Calu3 (cell line): ENCODE measurements at regions not wholly inside any gene's neighbourhood (a gene's known extent, or its start where the extent isn't known, plus 50 kb on each side); places are given as distances from the start of the nearest gene placed in this dataset.

Experiments
- BruUV-seq: library from RNA; stranded (reverse); fragments of 400-500 nt; replicated peaks from 2 replicates; lab custom pipeline; 2021; lab: Mats Ljungman, UMichigan
- CTCF ChIA-PET: fragments of 300-600 bp; sonication (Branson Sonifier 250); formaldehyde crosslinking; loops from one replicate; lab custom pipeline; 2022; ENCODE audit warnings: antibody characterized with exemption; lab: Charles Lee
- DNase-seq: peaks from one replicate; pipeline ENCODE4 v3.0.0; 2022
- H3K27ac Mint-ChIP-seq: one replicate; pipeline ENCODE4 v1.8.0; 2022; ENCODE audit warnings: mixed read lengths; ENCODE audit not compliant: unreplicated experiment
- H3K27me3 Mint-ChIP-seq: one replicate; pipeline ENCODE4 v1.8.0; 2022; ENCODE audit warnings: mixed read lengths; ENCODE audit not compliant: unreplicated experiment
- H3K36me3 Mint-ChIP-seq: one replicate; pipeline ENCODE4 v1.8.0; 2022; ENCODE audit warnings: mild to moderate bottlenecking, moderate library complexity, mixed read lengths; ENCODE audit not compliant: insufficient read depth, unreplicated experiment
- H3K4me1 Mint-ChIP-seq: one replicate; pipeline ENCODE4 v1.8.0; 2022; ENCODE audit warnings: mild to moderate bottlenecking, low read depth, mixed read lengths; ENCODE audit not compliant: unreplicated experiment
- H3K4me3 Mint-ChIP-seq: one replicate; pipeline ENCODE4 v1.8.0; 2022; ENCODE audit warnings: mild to moderate bottlenecking, low read depth, moderate library complexity, mixed read lengths; ENCODE audit not compliant: unreplicated experiment
- H3K9me3 Mint-ChIP-seq: one replicate; pipeline ENCODE4 v1.8.0; 2022; ENCODE audit warnings: low read depth, mixed read lengths; ENCODE audit not compliant: unreplicated experiment
- intact Hi-C: fragments of 100-400 bp; cut with micrococcal nuclease; formaldehyde crosslinking; loops from one replicate; pipeline ENCODE4 v1.10.0; 2022; ENCODE audit not compliant: unreplicated experiment
- TF ChIP-seq, protein P1 (sequence below): fragments of 200-600 bp; IDR thresholded peaks from one replicate; pipeline ENCODE4 v1.8.0; 2022; ENCODE audit warnings: antibody characterized with exemption; ENCODE audit not compliant: unreplicated experiment

DNA sequence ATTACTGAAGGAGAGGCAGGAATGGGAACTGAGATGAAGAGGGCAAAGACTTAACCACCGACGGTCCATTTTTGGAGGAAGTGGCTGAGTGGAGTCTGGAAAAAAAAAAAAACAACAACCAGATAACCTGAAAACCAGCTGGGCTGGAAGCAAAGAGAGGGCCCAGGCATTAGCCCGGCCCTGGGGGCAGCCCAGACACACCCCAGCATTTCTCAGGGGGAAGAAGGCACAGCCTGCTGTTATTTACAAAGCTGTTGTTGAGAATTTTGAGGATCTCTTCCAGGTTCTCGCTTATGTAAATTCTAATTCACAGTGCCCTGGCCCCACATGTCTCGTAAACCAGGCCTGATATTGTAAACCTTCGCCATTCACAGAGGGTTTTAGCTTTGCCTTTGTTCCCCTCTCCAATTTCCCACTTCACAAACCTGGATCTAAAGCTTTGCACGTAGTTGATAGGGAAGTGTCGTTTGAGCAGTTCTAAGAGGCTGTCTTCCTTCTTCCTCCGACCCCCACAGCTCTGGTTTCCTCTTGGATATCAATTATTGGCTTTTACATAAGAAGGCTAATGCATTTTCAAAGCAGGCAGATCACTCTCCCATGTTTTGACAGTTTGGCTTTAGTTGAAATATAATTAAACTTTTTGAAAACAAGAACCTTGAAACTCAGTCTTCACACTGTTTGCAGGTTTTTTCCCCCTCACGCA, 161.8 kb upstream of the IRF2BP2 start:
- CTCF ChIA-PET, result interaction anchor here (0.9 kb wide), 1 partner anchor 160 kb away, joined by 3 read pairs; no protein-coding TSS in a partner anchor
- Mint-ChIP-seq H3K27ac (peak overlapping the region; percentile 93), H3K36me3 (peaks cover 6% of the 10 kb centered on the region), H3K9me3 (no peaks in the 10 kb centered on the region), H3K27me3 (no peaks in the 10 kb centered on the region), H3K4me3 (peak overlapping the region; percentile 34), H3K4me1 (peaks cover 32% of the 10 kb centered on the region)
- TF ChIP-seq, protein P1, sequence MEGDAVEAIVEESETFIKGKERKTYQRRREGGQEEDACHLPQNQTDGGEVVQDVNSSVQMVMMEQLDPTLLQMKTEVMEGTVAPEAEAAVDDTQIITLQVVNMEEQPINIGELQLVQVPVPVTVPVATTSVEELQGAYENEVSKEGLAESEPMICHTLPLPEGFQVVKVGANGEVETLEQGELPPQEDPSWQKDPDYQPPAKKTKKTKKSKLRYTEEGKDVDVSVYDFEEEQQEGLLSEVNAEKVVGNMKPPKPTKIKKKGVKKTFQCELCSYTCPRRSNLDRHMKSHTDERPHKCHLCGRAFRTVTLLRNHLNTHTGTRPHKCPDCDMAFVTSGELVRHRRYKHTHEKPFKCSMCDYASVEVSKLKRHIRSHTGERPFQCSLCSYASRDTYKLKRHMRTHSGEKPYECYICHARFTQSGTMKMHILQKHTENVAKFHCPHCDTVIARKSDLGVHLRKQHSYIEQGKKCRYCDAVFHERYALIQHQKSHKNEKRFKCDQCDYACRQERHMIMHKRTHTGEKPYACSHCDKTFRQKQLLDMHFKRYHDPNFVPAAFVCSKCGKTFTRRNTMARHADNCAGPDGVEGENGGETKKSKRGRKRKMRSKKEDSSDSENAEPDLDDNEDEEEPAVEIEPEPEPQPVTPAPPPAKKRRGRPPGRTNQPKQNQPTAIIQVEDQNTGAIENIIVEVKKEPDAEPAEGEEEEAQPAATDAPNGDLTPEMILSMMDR, result no peak
- intact Hi-C loops, result loop anchor here (2.0 to 5.0 kb wide), 5 partner anchors 47 to 269 kb away; partner anchors contain the start of gene IRF2BP2
- TSS peak; percentile 92 for BruUV-seq
- no peak for DNase-seq

DNA sequence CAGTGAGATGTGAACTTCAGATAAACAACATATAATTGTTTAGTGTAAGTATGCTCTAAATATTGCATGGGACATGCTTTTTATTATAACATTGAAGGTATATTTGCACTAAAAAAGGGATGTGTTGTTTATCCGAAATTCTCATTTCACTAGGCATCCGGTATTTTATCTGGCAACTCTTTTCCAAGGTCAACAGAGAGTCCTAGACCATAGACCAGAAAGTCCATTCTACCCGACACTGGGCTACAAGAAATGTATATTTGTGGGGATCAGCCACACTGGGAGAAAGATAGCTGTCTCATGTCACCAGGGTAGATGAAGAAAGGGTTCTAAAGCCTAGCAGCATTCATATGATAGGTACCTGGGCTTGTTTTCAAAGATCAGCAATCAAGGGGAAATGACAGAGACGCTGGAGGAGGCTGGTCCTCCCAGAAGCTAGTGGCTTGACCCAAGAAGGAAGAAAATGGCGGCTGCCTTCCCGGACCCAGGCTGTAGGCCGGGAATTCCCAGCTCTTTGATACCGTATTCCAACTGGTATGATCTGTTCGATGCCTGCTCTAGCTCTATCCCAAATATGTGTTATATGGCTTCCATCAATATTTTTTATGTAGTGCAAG, 161.1 kb upstream of the IRF2BP2 start:
- H3K27ac Mint-ChIP-seq, result peak overlapping the region; percentile 93
- no peak overlapping the region for H3K4me3 Mint-ChIP-seq
- peaks cover 6% of the 10 kb centered on the region for H3K36me3 Mint-ChIP-seq
- no peaks in the 10 kb centered on the region for H3K9me3 Mint-ChIP-seq
- H3K27me3 Mint-ChIP-seq, result no peaks in the 10 kb centered on the region
- peaks cover 32% of the 10 kb centered on the region for H3K4me1 Mint-ChIP-seq
- DNase-seq, result no peak
- intact Hi-C loops, result loop anchor here (5.0 kb wide), 3 partner anchors 96 to 269 kb away; partner anchors contain the start of gene IRF2BP2
- TF ChIP-seq, protein P1, result no peak
- no TSS peak for BruUV-seq
- CTCF ChIA-PET, result no interaction called here

DNA sequence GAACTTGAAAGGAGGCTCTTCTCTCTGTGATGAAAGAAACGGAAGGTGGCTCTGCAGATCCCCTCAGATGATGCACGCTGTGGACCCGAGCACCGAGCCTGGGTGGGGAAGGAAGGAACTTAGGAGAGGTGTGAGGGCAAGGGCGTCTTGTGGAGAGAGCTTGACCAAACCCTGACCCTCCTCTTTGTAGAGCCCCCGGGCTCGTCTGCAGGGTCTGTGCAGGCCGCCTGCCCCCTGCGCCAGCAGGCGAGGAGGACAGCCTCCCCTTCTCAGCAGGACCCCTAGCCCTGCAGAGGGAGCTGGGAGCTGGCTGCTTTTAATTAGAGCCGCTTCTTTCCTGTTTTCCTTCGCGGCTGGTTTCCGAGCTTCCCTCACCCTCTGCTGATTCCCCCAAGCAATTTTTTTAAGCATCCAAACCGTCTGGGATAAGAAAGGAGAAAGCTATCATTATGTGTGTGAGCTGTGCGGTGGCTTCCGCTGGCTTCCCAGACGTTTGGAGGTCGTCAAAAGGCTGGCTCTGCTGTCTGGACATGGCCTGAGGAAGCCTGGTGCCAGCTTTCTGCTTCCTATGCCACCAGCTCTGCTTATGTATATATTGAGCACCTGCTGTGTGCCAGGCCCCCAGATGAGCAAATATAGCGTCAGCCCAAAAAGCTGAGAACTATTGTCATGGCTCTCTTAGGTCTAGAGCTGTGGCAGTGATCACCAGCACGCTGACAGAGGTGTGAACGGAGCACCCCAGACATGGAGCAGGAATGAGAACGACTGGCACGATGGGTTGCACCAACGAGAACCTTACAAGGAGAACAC, 160.2 kb upstream of the IRF2BP2 start:
- CTCF ChIA-PET, result interaction anchor here (0.6 kb wide), 1 partner anchor 46 kb away, joined by 4 read pairs; no protein-coding TSS in a partner anchor
- peaks cover 6% of the 10 kb centered on the region for H3K36me3 Mint-ChIP-seq
- TF ChIP-seq, protein P1, result no peak
- no TSS peak for BruUV-seq
- no peak overlapping the region for H3K27ac Mint-ChIP-seq
- DNase-seq, result no peak
- no peaks in the 10 kb centered on the region for H3K27me3 Mint-ChIP-seq
- H3K4me3 Mint-ChIP-seq, result no peak overlapping the region
- intact Hi-C loops, result loop anchor here (5.0 kb wide), 3 partner anchors 97 to 268 kb away; partner anchors contain the start of gene IRF2BP2
- H3K9me3 Mint-ChIP-seq, result no peaks in the 10 kb centered on the region
- H3K4me1 Mint-ChIP-seq, result peaks cover 32% of the 10 kb centered on the region

DNA sequence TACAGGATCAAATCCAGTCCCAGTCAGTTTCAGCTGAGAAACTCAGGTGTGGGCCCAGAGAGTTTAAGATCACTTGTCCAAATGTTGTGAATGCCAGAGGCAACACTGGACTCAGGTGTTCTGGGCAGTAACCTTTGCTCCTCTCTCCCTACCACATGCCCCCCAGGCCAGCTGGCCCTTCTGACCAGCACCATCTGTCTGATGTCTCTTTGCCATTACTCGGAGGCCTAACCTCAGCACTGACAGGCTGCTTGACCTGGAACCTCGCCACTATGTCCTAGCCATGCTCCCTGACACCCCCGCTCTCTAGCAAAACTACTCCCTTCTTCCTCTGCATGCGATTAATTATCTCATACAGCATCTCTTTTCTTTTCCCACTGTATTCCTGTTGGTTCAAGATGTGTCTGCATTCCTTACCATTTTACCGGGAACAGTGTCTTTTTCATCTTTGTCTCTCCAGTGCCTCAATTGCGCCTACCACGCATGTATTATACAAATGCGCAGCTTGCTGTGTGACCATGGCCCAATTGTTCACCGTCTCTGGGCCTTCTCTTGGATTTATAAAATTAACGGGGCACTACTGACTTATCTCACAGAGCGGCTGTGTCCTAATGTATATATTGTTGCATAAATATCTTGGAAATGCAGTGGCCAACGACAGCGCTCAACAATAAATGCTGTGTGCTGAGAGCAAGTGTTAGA, 159.5 kb upstream of the IRF2BP2 start:
- no peaks in the 10 kb centered on the region for H3K27me3 Mint-ChIP-seq
- peaks cover 6% of the 10 kb centered on the region for H3K36me3 Mint-ChIP-seq
- TF ChIP-seq, protein P1, result no peak
- BruUV-seq, result no TSS peak
- H3K4me1 Mint-ChIP-seq, result peaks cover 32% of the 10 kb centered on the region
- no peak overlapping the region for H3K27ac Mint-ChIP-seq
- intact Hi-C loops, result no loop called here
- H3K9me3 Mint-ChIP-seq, result no peaks in the 10 kb centered on the region
- H3K4me3 Mint-ChIP-seq, result no peak overlapping the region
- no peak for DNase-seq
- CTCF ChIA-PET, result interaction anchor here (0.6 kb wide), 1 partner anchor 45 kb away, joined by 4 read pairs; no protein-coding TSS in a partner anchor
